ENCODE measurements at regions not wholly inside any gene's neighbourhood (a gene's known extent, or its start where the extent isn't known, plus 50 kb on each side); places are given as distances from the start of the nearest gene placed in this dataset.

- Histone ChIP-seq H3K27ac (no peak overlapping the region), H3K4me1 (peaks cover 0 to 10% (median 4%) of the 10 kb centered on the region in 4 donors), H3K4me3 (no peak overlapping the region), H3K9me3 (no peaks in the 10 kb centered on the region), H3K27me3 (no peaks in the 10 kb centered on the region), H3K36me3 (no peaks in the 10 kb centered on the region)
- DNase-seq: no peak
- intact Hi-C loops (cut with DNase I; ENCODE audit: low total_unique reads): loop anchor here (5.0 kb wide), 1 partner anchor 53 kb away; no protein-coding TSS in a partner anchor
- no peak for TF ChIP-seq CTCF (IDR thresholded peaks at IDR 0.05)
Observed at GRCh38 chr11:10943968-10944367, 86.1 kb upstream of the ZBED5 start.

- H3K4me3 ChIP-seq: no peak overlapping the region
- no peak for DNase-seq
- no peak for TF ChIP-seq CTCF (IDR thresholded peaks at IDR 0.05)
- no peak overlapping the region for H3K27ac ChIP-seq
- intact Hi-C loops (cut with DNase I; ENCODE audit: low total_unique reads): loop anchor here (5.0 kb wide), 1 partner anchor 55 kb away; no protein-coding TSS in a partner anchor
- H3K27me3 ChIP-seq: no peaks in the 10 kb centered on the region
- no peaks in the 10 kb centered on the region for H3K9me3 ChIP-seq
- peaks cover 0 to 10% (median 4%) of the 10 kb centered on the region in 4 donors for H3K4me1 ChIP-seq
- H3K36me3 ChIP-seq: no peaks in the 10 kb centered on the region
Observed at GRCh38 chr11:10942620-10943019, 84.8 kb upstream of the ZBED5 start.

GRCh38 chr11:10941871-10942270, 84.0 kb upstream of the ZBED5 start:
- Histone ChIP-seq H3K9me3 (no peaks in the 10 kb centered on the region), H3K4me1 (peaks cover 0 to 10% (median 4%) of the 10 kb centered on the region in 4 donors), H3K27ac (no peak overlapping the region), H3K4me3 (no peak overlapping the region), H3K36me3 (no peaks in the 10 kb centered on the region), H3K27me3 (no peaks in the 10 kb centered on the region)
- intact Hi-C loops (cut with DNase I; ENCODE audit: low total_unique reads): loop anchor here (5.0 kb wide), 1 partner anchor 55 kb away; no protein-coding TSS in a partner anchor
- no peak for TF ChIP-seq CTCF (IDR thresholded peaks at IDR 0.05)
- DNase-seq: no peak

GRCh38 chr11:10941414-10941813, 83.6 kb upstream of the ZBED5 start:
- no peak overlapping the region for H3K4me3 ChIP-seq
- intact Hi-C loops (cut with DNase I; ENCODE audit: low total_unique reads): loop anchor here (5.0 kb wide), 1 partner anchor 56 kb away; no protein-coding TSS in a partner anchor
- H3K4me1 ChIP-seq: peaks cover 0 to 10% (median 4%) of the 10 kb centered on the region in 4 donors
- no peak for TF ChIP-seq CTCF (IDR thresholded peaks at IDR 0.05)
- H3K27ac ChIP-seq: no peak overlapping the region
- no peak for DNase-seq
- H3K27me3 ChIP-seq: no peaks in the 10 kb centered on the region
- no peaks in the 10 kb centered on the region for H3K36me3 ChIP-seq
- no peaks in the 10 kb centered on the region for H3K9me3 ChIP-seq

GRCh38 chr11:10938650-10939387, 81.0 kb upstream of the ZBED5 start:
- Histone ChIP-seq H3K4me1 (no peaks in the 10 kb centered on the region), H3K9me3 (no peaks in the 10 kb centered on the region), H3K4me3 (no peak overlapping the region), H3K27ac (no peak overlapping the region), H3K36me3 (no peaks in the 10 kb centered on the region), H3K27me3 (no peaks in the 10 kb centered on the region)
- intact Hi-C loops (cut with DNase I; ENCODE audit: low total_unique reads): loop anchor here (5.0 kb wide), 2 partner anchors 78 to 1447 kb away; no protein-coding TSS in a partner anchor
- no peak for DNase-seq
- TF ChIP-seq CTCF (IDR thresholded peaks at IDR 0.05): no peak

All from tibial artery (tissue), 4 donors.